Liver (tissue), 8 donors: ENCODE measurements at regions not wholly inside any gene's neighbourhood (a gene's known extent, or its start where the extent isn't known, plus 50 kb on each side); places are given as distances from the start of the nearest gene placed in this dataset.

Source experiments
- DNase-seq: peaks from one replicate; pipeline ENCODE4 v3.0.0-alpha.2; 2017; ENCODE audit warnings: low spot score
- H3K27ac ChIP-seq, 2 donors: one replicate each; pipeline ENCODE4 v1.7.0; 2013; ENCODE audit warnings: inconsistent platforms in 2 of 2, low read length in 2 of 2, control low read depth in 1 of 2, low read depth in 1 of 2, mild to moderate bottlenecking in 1 of 2
- H3K27me3 ChIP-seq, 4 donors: one replicate each; pipeline versions ENCODE4 v1.6.1 to v1.7.0; 2013; ENCODE audit warnings: low read length in 3 of 4, inconsistent platforms in 1 of 4, mild to moderate bottlenecking in 1 of 4, moderate library complexity in 1 of 4; ENCODE audit not compliant: control insufficient read depth in 4 of 4, insufficient read depth in 4 of 4
- H3K36me3 ChIP-seq, 4 donors: one replicate each; pipeline versions ENCODE4 v1.6.1 to v1.7.0; 2013; ENCODE audit warnings: low read length in 3 of 4, mild to moderate bottlenecking in 3 of 4, low read depth in 1 of 4, moderate library complexity in 1 of 4; ENCODE audit not compliant: control insufficient read depth in 4 of 4, insufficient read depth in 3 of 4
- H3K4me1 ChIP-seq, 4 donors: one replicate each; pipeline versions ENCODE4 v1.6.1 to v1.7.0; 2013; ENCODE audit warnings: low read length in 3 of 4, mild to moderate bottlenecking in 3 of 4, moderate library complexity in 1 of 4; ENCODE audit not compliant: control insufficient read depth in 4 of 4, insufficient read depth in 4 of 4
- H3K4me3 ChIP-seq, 3 donors: one replicate each; pipeline versions ENCODE4 v1.6.1 to v1.7.0; 2013; ENCODE audit warnings: low read length in 3 of 3, control low read depth in 1 of 3, low read depth in 1 of 3, mild to moderate bottlenecking in 1 of 3
- H3K9ac ChIP-seq, 2 donors: one replicate each; pipeline ENCODE4 v1.7.0; 2013; ENCODE audit warnings: low read length in 2 of 2, mild to moderate bottlenecking in 2 of 2, moderate library complexity in 2 of 2, control low read depth in 1 of 2, low read depth in 1 of 2
- H3K9me3 ChIP-seq, 4 donors: one replicate each; pipeline versions ENCODE4 v1.6.1 to v1.7.0; 2013; ENCODE audit warnings: low read length in 3 of 4; ENCODE audit not compliant: control insufficient read depth in 4 of 4
- ATF3 ChIP-seq: IDR thresholded peaks from 2 replicates; pipeline ENCODE4 v1.6.1; 2016; ENCODE audit warnings: antibody characterized with exemption
- CTCF ChIP-seq: fragments of 150-350 bp; IDR thresholded peaks from 2 replicates; pipeline ENCODE4 v1.5.1; 2017; ENCODE audit warnings: improper control_type of control experiment, low read depth, low read length; ENCODE audit not compliant: missing input control
- EGR1 ChIP-seq, 2 donors: IDR thresholded peaks; 2 replicates each; pipeline ENCODE4 v1.6.1; 2016 to 2018; ENCODE audit warnings: antibody characterized with exemption in 2 of 2, low read depth in 2 of 2
- FOXA1 ChIP-seq: IDR thresholded peaks from 2 replicates; pipeline ENCODE4 v1.6.1; 2016; ENCODE audit warnings: antibody characterized with exemption
- FOXA2 ChIP-seq: IDR thresholded peaks from 2 replicates; pipeline ENCODE4 v1.6.1; 2016; ENCODE audit warnings: antibody characterized with exemption
- GABPA ChIP-seq, 2 donors: IDR thresholded peaks in 1 of 2; conservative IDR thresholded peaks in 1 of 2; 2 replicates each; pipeline ENCODE4 v1.6.1; 2016; ENCODE audit warnings: antibody characterized with exemption in 2 of 2, mild to moderate bottlenecking in 1 of 2, moderate library complexity in 1 of 2
- HNF4A ChIP-seq, 2 donors: conservative IDR thresholded peaks; 2 replicates each; pipeline ENCODE4 v1.6.1; 2016; ENCODE audit warnings: antibody characterized with exemption in 2 of 2, mild to moderate bottlenecking in 2 of 2
- HNF4G ChIP-seq: IDR thresholded peaks from 2 replicates; pipeline ENCODE4 v1.6.1; 2016; ENCODE audit warnings: antibody characterized with exemption
- RAD21 ChIP-seq, 2 donors: IDR thresholded peaks; 2 replicates each; pipeline ENCODE4 v1.6.1; 2016; ENCODE audit warnings: antibody characterized with exemption in 2 of 2, mild to moderate bottlenecking in 2 of 2
- RXRA ChIP-seq, 2 donors: IDR thresholded peaks; 2 replicates each; pipeline ENCODE4 v1.6.1; 2017 to 2018; ENCODE audit warnings: antibody characterized with exemption in 2 of 2, mild to moderate bottlenecking in 1 of 2
- SP1 ChIP-seq: IDR thresholded peaks from 2 replicates; pipeline ENCODE4 v1.6.1; 2018; ENCODE audit warnings: antibody characterized with exemption, mild to moderate bottlenecking
- TAF1 ChIP-seq: conservative IDR thresholded peaks from 2 replicates; pipeline ENCODE4 v1.6.1; 2016; ENCODE audit warnings: antibody characterized with exemption, mild to moderate bottlenecking
- ZBTB33 ChIP-seq: IDR thresholded peaks from 2 replicates; pipeline ENCODE4 v1.6.1; 2016; ENCODE audit warnings: antibody characterized with exemption
- WGBS: extraction: QIAGEN DNeasy Blood & Tissue Kit; methylation state at CpG from one replicate; pipeline ENCODE4 v1.1.7; 2013; 5-methylcytosine and 5-hydroxymethylcytosine counted together
- TF ChIP-seq, protein P1 (sequence below): IDR thresholded peaks from 2 replicates; pipeline ENCODE4 v1.6.1; 2016; ENCODE audit warnings: antibody characterized with exemption
- TF ChIP-seq, protein P2 (sequence below): IDR thresholded peaks from 2 replicates; pipeline ENCODE4 v1.6.1; 2016; ENCODE audit warnings: antibody characterized with exemption, mild to moderate bottlenecking
- donor health status: healthy.
- donor health status: healthy.
- donor health status: healthy.
- donor health status: healthy.
- donor health status: healthy.

DNA sequence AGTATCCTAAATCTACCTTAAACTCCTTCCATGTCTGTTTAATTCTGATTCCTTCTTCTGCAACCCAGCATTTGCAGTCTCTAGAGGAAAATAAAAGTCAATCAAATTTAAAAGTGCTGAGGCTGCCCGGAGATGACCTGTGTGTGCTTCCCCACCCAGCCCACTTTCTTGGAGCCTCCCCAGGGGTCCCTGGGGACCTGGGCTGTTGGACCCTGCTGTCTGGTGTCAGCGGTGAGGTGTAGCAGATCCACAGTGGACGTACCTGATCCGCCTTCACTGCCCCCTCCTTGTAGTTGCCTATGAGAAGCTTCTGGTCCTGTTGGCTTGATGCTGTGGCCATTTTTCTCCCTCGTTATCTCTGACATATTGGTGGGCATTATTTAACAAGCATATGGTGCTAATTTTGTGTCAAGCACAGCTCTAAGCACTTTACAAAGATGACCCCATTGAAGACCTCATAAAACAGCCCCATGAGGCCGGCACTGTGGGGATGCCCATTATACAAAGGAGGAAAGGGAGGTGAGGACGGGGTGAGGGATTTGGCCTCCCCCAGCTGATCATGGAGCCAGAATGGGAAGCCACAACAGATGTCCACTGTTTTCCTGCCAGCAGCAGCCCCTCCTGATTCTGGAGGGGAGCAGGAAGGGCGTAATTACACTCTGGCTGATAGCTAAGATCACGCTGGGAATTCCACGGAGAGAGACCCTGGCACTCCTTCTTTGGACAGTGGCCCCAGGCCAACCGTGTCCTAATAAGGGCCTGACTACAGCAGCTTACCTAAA lies 628.2 kb downstream of the CDH26 start:
- Histone ChIP-seq H3K4me1 (no peaks in the 10 kb centered on the region), H3K36me3 (no peaks in the 10 kb centered on the region), H3K4me3 (no peak overlapping the region), H3K27me3 (peaks cover 0 to 5% (median 3%) of the 10 kb centered on the region in 4 donors), H3K27ac (no peak overlapping the region), H3K9ac (no peak overlapping the region), H3K9me3 (no peaks in the 10 kb centered on the region)
- TF ChIP-seq, protein P1, sequence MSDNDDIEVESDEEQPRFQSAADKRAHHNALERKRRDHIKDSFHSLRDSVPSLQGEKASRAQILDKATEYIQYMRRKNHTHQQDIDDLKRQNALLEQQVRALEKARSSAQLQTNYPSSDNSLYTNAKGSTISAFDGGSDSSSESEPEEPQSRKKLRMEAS, result no peak
- TF ChIP-seq RXRA (IDR thresholded peaks at IDR 0.05) (no peak), HNF4A (conservative IDR thresholded peaks at IDR 0.05) (no peak), FOXA2 (no peak), ZBTB33 (no peak), RAD21 (IDR thresholded peaks at IDR 0.05) (no peak), ATF3 (no peak), EGR1 (IDR thresholded peaks at IDR 0.05; ENCODE audit: low read depth in 2 of 2) (no peak), HNF4G (no peak), GABPA (IDR thresholded peaks at IDR 0.05 in 1 of 2, conservative IDR thresholded peaks at IDR 0.05 in 1 of 2) (no peak), FOXA1 (no peak), TAF1 (no peak)
- DNase-seq, result no peak
- WGBS, result 56% methylated on average over 11 of the region's 11 CpGs

DNA sequence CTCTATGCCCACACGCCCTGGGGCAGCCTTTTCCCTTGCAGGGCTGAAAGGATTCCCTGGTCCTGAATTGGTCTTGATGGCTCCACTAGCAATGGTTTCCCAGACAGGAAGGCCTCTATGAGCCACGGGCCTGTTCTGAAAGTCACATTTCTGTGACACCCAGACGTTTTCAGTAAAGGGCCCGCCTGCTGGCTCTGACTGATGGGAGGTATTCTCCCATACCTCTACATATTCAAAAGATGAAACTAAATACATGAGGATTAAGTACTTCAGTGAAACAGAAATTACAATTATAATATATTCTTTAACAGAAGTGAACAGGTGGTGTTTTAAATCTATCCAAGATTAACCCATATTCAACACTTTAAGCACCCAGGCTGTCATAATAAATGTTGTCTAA lies 629.8 kb downstream of the CDH26 start:
- WGBS, result 78% methylated on average over 4 of the region's 4 CpGs
- no peak for DNase-seq
- TF ChIP-seq HNF4A (conservative IDR thresholded peaks at IDR 0.05) (no peak), TAF1 (no peak), SP1 (no peak), CTCF (no peak)
- Histone ChIP-seq H3K4me1 (no peaks in the 10 kb centered on the region), H3K9me3 (no peaks in the 10 kb centered on the region), H3K27ac (no peak overlapping the region), H3K4me3 (no peak overlapping the region), H3K9ac (no peak overlapping the region), H3K36me3 (no peaks in the 10 kb centered on the region), H3K27me3 (peaks cover 0 to 5% (median 0%) of the 10 kb centered on the region in 4 donors)

GRCh38 chr20:60589623-60590022 lies 631.4 kb downstream of the CDH26 start:
- Histone ChIP-seq H3K4me1 (no peaks in the 10 kb centered on the region), H3K9me3 (no peaks in the 10 kb centered on the region), H3K9ac (no peak overlapping the region), H3K4me3 (no peak overlapping the region), H3K27ac (no peak overlapping the region), H3K36me3 (no peaks in the 10 kb centered on the region), H3K27me3 (peaks cover 0 to 5% (median 0%) of the 10 kb centered on the region in 4 donors)
- 23% methylated on average over 3 of the region's 3 CpGs for WGBS
- DNase-seq, result no peak
- TF ChIP-seq, protein P2, sequence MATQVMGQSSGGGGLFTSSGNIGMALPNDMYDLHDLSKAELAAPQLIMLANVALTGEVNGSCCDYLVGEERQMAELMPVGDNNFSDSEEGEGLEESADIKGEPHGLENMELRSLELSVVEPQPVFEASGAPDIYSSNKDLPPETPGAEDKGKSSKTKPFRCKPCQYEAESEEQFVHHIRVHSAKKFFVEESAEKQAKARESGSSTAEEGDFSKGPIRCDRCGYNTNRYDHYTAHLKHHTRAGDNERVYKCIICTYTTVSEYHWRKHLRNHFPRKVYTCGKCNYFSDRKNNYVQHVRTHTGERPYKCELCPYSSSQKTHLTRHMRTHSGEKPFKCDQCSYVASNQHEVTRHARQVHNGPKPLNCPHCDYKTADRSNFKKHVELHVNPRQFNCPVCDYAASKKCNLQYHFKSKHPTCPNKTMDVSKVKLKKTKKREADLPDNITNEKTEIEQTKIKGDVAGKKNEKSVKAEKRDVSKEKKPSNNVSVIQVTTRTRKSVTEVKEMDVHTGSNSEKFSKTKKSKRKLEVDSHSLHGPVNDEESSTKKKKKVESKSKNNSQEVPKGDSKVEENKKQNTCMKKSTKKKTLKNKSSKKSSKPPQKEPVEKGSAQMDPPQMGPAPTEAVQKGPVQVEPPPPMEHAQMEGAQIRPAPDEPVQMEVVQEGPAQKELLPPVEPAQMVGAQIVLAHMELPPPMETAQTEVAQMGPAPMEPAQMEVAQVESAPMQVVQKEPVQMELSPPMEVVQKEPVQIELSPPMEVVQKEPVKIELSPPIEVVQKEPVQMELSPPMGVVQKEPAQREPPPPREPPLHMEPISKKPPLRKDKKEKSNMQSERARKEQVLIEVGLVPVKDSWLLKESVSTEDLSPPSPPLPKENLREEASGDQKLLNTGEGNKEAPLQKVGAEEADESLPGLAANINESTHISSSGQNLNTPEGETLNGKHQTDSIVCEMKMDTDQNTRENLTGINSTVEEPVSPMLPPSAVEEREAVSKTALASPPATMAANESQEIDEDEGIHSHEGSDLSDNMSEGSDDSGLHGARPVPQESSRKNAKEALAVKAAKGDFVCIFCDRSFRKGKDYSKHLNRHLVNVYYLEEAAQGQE, result peak; percentile 96
- TF ChIP-seq, protein P1, result no peak
- TF ChIP-seq HNF4A (conservative IDR thresholded peaks at IDR 0.05) (no peak), CTCF (no peak)
